HG02884 (cell line): ENCODE measurements at regions not wholly inside any gene's neighbourhood (a gene's known extent, or its start where the extent isn't known, plus 50 kb on each side); places are given as distances from the start of the nearest gene placed in this dataset.
"Not testable (repeated sequence)": the region's sequence is repeated elsewhere in the genome, so short reads cannot be mapped to it uniquely, and the experiment has no call there.

Experiments
- ATAC-seq: cut with Tn5 transposase; IDR thresholded peaks from one replicate; pipeline ENCODE4 v1.9.1; 2021; ENCODE audit warnings: mild to moderate bottlenecking, moderate library complexity; ENCODE audit not compliant: unreplicated experiment

DNA sequence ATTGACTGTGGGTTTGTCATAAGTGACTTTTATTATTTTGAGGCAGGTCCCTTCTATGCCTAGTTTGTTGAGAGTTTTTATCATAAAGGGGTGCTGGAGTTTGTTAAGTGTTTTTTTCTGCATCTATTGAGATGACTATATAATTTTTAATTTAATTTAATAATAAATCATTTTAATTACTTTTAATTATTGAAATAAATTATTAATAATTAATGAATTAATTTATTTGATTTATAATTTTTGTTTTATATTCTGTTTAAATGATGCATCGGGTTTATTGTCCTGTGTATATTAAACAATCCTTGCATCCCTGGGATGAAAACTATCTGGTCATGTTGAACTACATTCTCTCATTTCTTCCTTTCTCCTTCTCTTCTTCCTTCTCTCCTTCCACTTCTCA, 1352.2 kb upstream of the PRR20A start:
- no peak for ATAC-seq

DNA sequence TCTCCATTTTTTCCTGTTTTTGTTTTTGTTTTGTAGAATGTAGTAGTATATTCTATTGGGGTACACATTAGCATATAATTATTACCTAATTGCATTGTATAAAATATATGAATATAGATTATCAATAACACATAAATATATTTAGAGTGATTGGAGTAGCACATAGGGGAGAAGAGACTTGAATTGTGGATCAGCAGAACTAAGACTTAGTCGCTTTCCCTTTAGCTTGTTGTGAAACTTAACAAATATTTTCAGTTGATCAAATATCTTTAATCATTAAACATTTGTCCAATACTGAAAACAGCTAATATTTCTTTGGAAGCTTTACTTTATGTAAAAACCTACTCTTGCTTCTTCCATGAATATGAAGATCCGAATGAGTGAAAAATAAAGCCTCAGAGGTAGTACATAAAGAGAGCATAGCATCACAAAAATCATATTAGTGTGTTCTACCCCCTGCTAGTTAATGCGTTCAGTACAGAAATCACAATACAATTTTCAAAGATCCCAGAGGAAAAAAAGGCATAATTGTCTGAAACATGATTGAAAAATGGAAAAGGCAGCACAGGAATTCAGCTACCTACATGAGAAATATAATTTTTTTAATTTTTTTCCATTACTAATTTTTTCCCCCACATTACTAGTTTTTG, 1348.0 kb upstream of the PRR20A start:
- ATAC-seq = no peak

DNA sequence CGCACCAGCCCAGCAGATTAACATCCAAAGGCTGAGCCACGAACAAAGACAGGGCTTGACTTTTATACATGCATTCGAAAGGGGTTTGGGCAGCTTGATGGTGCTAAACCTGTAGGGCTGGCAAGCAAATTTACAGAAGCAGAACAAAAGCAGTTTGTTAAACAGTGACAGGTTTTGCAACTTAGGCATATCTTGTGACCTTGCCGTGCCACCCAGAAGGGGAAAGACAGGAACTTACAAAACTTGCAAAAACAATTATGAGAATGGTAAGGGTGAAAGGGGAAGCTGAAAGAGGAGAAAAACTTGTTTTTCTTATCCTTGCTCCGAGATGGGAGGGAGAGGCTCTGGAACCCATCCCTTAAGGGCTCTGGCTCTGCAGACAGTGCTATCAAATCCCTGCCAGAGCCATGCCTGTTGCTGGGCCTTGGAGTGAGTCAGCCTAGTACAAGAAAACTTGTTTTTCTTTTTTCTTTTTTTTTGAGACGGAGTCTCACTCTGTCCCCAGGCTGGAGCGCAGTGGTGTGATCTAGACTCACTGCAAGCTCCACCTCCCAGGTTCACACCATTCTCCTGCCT, 1325.2 kb upstream of the PRR20A start:
- ATAC-seq = no peak

DNA sequence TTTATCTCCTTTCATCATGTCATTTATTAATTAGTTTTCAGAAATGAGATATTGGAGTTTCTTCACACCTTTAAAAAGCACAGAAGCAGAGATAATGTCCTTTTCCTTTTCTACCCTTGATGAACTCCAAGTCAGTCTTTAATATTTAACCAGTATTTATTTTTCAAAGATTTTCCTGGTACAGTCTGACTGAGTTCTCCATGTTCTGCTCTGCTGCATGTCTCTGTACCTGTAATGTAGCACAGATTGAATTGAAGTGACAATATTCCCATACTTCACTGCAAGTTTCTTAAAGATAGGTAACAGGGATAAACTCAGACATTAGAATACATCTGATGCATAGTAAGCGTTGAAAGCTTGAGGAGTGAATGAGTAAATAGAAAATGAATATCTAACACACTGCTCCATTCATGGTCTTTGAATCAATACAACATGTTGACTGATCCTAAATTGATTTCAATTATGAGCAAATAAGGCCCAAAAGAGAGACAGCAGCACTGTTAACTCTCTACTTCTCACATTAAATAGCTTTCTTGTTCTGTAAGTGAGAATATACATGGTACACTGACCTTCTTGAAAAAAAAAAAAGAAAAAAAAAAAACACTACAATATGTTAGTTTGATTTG, 1323.6 kb upstream of the PRR20A start:
- no peak for ATAC-seq

DNA sequence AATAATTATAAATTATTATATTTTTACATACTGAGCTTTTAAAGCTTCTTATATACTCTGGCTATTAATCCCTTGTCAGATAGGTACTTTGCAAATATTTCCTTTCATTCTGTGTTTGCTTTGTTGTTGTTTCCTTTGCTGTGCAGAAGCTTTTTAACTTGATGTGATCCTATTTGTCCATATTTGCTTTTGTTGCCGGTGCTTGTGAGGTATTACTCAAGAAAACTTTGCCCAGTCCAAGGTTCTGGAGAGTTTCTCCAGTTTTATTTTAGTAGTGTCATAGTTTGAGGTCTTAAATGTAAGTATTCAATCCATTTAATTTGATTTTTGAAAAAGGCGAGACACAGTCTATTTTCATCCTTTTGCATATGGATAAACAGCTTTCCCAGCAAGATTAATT, 1319.9 kb upstream of the PRR20A start:
- no peak for ATAC-seq

DNA sequence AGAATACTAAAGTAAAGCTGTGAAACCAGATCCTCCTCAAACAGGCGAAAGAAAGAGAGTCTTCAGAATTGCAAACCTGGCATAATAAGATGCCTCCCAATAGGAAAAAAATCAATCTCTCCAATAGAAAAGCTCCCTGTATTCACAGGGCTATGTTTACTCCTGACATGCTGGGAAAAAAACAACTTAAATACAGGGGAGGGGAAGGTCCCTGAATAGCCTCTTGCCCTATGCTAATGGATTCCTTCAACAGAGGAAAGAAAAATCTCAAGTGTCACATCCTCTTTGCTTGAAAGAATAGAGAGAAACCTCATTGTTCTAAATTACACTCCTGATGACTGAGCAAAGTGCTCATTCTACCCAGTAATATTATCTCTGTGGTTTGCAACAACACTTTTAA, 1271.1 kb upstream of the PRR20A start:
- ATAC-seq = no peak

DNA sequence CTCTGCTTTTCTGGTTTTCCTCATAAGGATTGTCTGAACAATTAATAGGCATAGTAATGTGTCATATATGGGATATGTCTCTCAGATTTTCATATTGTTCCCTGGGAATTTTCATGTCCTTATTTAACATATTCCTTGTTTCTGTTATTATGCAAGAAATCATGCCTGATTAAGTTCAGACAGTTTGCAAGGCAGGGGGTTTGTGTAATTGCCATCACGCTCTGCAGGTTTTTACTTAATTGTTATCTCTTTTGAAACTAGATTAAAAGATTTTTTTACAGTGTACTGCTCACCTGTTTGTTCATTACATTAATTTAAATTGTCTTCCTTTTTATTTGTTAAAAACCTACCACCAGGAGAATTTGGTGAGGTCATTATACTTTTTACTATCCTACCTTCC, 1253.2 kb upstream of the PRR20A start:
- no peak for ATAC-seq

DNA sequence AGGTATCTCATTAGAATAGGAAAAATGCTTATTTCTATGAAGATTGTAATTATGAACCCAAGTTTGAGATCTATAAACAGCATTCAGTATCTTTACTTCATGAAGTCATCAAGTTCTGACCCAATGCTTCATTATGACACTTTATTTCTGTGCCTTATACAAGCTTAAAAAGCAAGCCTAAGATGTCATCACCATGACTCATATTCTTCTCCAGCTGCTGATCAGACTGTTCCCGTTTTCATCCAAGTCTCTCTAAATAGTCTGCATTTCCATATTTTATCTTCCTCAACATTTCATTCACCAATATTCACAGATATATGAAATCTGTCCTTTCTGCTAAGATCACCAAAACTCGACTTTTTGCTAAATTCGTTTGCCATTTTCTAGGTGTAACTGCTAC, 1247.2 kb upstream of the PRR20A start:
- no peak for ATAC-seq

DNA sequence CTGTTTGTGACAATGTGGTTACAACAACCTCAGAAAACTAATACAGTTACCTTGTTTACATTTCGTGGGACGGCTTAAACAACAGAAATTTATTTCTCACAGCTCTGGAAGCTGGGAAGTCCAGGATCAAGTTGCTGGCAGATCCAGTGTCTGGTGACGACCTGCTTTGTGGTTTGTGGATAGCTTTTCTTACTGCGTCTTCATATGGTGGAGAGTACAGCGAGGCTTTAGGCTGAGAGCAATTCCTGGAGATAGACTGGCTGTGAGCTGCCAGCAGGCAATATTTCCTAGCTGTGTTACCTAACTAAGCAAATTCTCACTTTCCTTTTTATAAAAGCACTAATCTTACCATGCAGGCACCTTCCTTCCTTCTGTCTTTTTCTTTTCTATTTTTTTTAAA, 1203.5 kb upstream of the PRR20A start:
- no peak for ATAC-seq

DNA sequence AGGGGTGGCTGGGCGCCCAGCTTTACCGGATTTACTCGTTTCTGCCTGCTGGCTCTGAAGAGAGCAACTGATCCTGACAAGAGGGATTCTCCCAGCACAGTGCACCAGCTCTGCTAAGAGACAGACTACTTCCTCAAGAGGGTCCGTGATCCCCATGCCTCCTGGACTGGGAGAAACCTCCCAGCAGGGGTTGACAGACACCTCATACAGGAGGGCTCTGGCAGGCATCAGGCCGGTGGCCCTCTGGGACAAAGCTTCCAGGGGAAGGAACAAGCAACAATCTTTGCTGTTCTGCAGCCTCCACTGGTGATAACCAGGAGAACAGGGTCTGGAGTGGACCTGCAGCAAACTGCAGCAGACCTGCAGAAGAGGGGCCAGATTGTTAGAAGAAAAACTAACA, 1192.5 kb upstream of the PRR20A start:
- no peak for ATAC-seq

DNA sequence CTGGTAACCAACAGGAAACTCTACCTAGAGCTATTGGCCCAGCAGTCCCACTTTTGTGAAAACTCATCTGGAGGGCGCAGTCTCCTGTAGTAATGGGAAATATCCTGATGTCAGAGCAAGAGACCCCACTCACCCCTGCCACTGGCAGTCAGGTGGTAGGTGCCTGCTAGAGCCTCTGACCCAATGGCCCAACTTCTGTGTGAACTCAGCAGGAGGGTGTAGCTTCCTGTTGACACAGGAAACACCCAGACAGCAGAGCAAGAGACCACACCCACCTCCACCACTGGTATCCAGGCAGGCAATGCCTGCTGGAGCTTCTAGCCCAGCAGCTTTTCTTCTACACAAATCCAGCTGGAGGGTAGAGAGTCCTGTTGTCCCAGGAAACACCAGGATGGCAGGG, 1176.8 kb upstream of the PRR20A start:
- no peak for ATAC-seq

DNA sequence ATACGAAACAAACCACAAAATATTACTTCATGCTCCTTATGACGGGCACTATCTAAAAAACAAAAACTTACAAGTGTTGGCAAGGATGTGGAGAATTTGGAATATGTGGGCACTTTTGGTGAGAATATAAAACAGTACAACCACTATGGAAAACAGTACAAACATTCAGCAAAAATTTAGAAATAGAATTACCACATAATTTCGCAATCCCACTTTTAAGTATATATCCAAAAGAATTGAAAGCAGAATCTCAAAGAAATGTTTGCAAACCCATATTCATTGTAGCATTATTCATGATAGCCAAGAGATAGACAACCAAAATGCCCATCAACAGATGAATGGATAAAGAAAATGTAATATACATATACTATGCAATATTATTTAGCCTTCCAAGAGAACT, 1173.7 kb upstream of the PRR20A start:
- ATAC-seq = no peak

DNA sequence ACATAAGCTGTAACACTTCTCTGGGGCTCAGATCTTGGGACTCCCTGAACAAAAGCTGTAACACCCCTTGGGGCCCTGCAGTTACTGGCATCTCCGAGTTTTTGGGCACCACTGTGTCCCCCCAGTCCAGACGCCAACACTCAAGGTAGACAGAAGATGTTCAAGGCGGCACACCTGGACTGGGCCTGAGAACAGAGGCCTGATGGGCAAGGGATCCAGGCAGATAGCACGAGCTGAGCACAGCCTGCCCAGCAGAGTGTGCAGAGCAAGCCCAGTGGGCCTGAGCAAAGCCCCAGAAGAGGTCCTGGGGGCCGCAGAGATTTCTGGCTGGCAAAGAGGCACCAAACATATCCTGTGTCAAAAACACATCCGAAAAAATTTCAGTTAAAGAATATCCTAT, 1163.3 kb upstream of the PRR20A start:
- no peak for ATAC-seq

DNA sequence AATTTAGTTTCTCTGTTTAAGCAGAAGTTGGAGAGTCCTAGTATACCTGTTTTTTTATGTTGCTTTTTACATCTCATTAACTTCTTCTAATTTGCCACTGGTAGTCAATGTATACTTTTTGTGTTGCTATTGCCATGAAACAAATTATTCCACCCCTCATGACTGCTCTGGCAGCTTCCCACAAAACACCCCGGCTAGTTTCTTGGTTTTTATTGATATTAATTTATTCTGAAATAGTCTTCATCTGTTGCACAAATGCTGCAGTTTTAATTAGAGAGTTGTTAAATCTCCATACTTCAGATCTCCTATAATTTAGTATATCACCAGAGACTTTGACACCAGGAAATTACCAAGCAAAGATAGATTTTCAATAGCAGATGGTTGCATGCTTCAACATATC, 1159.3 kb upstream of the PRR20A start:
- no peak for ATAC-seq

DNA sequence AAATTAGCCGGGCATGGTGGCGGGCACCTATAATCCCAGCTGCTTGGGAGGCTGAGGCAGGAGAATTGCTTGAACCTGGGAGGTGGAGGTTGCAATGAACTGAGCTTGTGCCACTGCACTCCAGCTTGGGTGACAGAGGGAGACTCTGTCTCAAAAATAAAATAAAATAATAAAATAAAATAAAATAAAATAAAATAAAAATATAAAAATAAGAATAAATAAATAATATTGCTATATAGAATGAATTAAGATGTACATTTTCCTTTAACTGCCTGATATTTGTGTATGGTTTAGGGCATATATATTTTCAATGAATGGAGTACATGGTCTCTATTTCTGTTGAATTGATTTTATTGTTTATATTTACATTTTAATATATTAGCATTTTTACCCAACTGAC, 1156.7 kb upstream of the PRR20A start:
- not testable (repeated sequence) for ATAC-seq

DNA sequence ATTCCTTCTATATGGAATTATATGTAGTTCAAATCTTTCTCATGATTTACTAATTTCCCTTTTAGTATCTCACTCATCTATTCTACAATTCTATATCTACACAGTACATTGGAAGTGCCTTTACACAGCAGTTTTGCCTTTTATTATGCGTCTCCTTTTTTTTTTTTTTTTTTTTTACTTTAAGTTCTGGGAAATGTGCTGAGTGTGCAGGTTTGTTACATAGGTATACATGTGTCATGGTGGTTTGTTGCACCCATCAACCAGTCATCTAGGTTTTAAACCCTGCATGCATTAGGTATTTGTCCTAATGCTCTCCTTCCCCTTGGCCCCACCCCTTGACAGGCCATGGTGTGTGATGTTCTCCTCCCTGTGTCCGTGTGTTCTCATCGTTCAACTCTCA, 1150.1 kb upstream of the PRR20A start:
- no peak for ATAC-seq

DNA sequence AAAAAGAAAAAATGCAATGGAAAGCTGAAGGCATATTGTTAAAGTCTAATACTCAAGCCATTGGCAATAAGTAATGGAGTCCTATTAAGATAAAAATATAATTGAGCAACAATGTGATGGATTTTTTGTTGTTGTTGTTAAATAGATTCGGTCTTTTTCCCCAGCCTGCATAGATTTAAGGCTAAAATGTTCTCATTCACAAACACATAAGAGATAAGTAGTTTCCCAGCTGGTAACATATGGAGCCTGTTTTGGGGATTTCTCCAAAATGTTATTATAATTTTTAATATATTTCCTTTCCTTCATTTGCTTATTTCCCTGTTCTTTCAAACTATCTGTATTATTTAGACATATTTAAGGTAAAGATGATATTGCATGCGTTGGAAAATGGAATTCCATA, 1149.1 kb upstream of the PRR20A start:
- ATAC-seq = no peak

DNA sequence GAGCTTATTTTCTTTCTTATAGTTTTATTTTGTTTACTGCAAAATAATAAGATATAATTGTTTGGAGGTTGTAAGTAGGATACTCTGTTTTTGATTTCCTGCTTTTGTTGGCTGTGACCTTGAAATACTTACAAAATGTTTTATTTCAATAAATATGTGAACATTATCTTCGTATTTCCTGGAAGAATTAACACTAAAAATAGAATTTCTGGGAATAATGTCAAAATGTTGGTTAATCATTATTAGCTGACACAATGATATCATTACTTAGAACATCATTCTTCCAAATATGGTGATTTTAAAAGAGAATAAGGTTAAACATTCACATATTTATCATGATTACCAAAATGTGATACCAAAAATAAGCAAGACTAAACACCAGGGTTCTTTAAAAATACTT, 1148.6 kb upstream of the PRR20A start:
- ATAC-seq = no peak

DNA sequence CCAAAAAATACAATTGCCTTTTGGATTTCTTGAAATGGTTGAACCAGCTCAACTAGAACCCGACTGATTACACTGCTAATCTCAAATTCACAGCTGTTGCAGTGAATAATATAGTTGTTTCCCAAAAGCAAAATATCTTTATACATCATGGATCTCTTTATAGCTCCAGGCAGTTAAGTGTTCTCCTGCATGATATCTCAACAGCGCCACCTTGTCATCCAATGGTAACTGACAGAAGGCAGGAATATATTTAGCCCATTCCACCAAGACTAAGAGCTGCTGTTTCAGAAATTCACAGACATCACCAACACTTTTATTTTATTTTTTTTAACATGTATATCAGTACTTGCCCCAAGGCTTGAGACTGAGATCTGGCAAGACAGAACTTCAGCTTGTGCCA, 1141.0 kb upstream of the PRR20A start:
- ATAC-seq = no peak

DNA sequence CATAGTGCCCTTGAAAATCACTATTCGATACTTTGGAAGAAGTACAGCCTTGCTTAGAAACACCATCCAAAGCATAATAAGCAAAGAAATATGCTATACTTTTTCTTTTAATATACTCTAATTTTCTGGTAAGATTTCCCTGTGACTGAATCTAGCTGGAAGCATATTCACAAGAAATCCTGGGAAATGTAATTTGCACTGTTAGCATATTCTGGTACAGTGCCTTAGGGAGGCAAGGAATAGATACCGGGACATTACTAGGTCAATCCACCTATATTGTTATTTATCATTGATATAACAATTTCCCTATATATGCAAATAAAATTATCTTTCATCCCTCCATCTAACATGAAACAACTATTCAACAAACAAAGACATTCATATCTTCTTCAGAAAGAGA, 1131.3 kb upstream of the PRR20A start:
- ATAC-seq = no peak

DNA sequence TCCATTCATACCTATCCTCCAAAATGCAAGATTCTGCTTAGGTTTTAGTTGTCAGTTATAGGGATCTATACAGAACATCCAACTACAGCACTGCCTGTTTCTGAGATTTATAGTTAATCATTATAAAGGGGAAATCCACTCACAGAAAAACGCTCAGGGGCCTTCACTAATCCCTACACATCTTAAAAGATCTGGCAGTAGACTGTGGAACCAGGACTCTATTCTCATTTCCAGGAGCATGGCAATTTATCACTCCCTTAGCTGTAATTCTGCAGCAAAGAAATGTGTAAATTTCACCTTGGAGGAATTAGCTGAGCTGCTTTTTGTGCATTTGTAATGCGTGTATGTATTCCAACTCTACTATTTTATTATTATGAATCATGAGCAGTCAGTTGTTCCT, 1128.1 kb upstream of the PRR20A start:
- no peak for ATAC-seq

DNA sequence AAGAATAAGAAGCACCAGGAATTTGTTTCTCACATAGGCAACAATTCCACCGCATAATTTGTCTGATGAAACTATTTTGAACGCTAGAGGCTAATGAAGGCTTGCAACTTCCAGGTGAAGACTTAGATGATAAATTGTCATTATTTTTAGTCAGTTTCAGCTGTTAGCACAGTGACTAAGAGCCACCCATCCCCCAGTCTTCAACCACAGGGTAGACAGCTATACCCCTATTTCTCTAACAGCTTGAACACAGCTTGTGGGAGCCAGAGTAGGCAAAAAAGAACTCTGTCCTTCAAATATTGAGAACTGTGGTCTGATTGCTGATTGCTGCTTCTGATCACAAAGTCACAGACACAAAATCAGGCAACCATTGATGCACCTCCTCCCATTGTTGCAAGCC, 1124.8 kb upstream of the PRR20A start:
- no peak for ATAC-seq

DNA sequence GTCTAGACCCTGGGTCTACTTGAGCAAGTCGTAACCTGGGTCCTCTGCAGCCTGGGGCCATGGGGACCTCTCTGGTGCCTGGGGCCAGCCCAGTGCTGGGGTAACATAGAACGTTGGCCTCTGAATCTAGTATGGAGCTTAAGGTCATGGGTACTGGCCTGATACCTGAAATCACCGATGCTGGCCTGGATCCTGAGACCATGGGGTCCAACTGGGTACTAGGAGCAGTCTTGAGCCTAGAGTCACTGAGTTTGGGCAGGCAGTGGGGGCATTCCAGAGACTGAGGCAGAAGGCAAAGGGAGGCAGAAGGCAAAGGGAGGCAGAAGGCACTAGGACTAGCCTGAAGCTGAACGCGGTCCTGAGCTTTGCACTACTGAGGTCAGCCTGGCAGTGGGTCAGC, 1121.1 kb upstream of the PRR20A start:
- ATAC-seq = no peak
